ENCODE measurements at regions not wholly inside any gene's neighbourhood (a gene's known extent, or its start where the extent isn't known, plus 50 kb on each side); places are given as distances from the start of the nearest gene placed in this dataset.

GRCh38 chr12:25839470-25839869 is 119.0 kb upstream of the RASSF8 start:
- no peak for DNase-seq (ENCODE audit: extremely low spot score)
- TF ChIP-seq CTCF (IDR thresholded peaks at IDR 0.05; ENCODE audit: control extremely low read depth, extremely low read depth, low read depth, missing control alignments): no peak
- ChIA-PET CTCF (interaction anchor here (1.7 kb wide), 1 partner anchor 9 kb away, joined by 4 read pairs; no protein-coding TSS in a partner anchor), POLR2A (no interaction called here)

- POLR2A ChIA-PET: no interaction called here
- no peak for DNase-seq (ENCODE audit: extremely low spot score)
Observed at GRCh38 chr12:25840678-25841465, 117.6 kb upstream of the RASSF8 start.

GRCh38 chr12:25842254-25842653 is 116.2 kb upstream of the RASSF8 start:
- TF ChIP-seq CTCF (IDR thresholded peaks at IDR 0.05; ENCODE audit: control extremely low read depth, extremely low read depth, low read depth, missing control alignments): no peak
- ChIA-PET POLR2A (no interaction called here), CTCF (interaction anchor here (1.1 to 1.5 kb wide), 2 partner anchors 9 to 37 kb away, joined by 3 to 8 read pairs; no protein-coding TSS in a partner anchor)
- DNase-seq (ENCODE audit: extremely low spot score): no peak

More at GRCh38 chr12:25840678-25841465, 117.6 kb upstream of the RASSF8 start:
- CTCF ChIA-PET: interaction anchor here (1.1 to 1.7 kb wide), 3 partner anchors 11 to 38 kb away, joined by 3 to 8 read pairs (median 4); no protein-coding TSS in a partner anchor
- no peak for TF ChIP-seq CTCF (IDR thresholded peaks at IDR 0.05; ENCODE audit: control extremely low read depth, extremely low read depth, low read depth, missing control alignments)

- TF ChIP-seq CTCF (IDR thresholded peaks at IDR 0.05; ENCODE audit: control extremely low read depth, extremely low read depth, low read depth, missing control alignments): no peak
- CTCF ChIA-PET: no interaction called here
Observed at GRCh38 chr12:25843976-25844375, 114.5 kb upstream of the RASSF8 start.

GRCh38 chr12:25845415-25845814 is 113.1 kb upstream of the RASSF8 start:
- CTCF ChIA-PET: no interaction called here
- POLR2A ChIA-PET: no interaction called here
- TF ChIP-seq CTCF (IDR thresholded peaks at IDR 0.05; ENCODE audit: control extremely low read depth, extremely low read depth, low read depth, missing control alignments): no peak
- DNase-seq (ENCODE audit: extremely low spot score): no peak

More at GRCh38 chr12:25843976-25844375, 114.5 kb upstream of the RASSF8 start:
- POLR2A ChIA-PET: no interaction called here
- no peak for DNase-seq (ENCODE audit: extremely low spot score)

GRCh38 chr12:25852792-25853191 is 105.7 kb upstream of the RASSF8 start:
- ChIA-PET POLR2A (no interaction called here), CTCF (interaction anchor here (1.9 kb wide), 1 partner anchor 11 kb away, joined by 8 read pairs; no protein-coding TSS in a partner anchor)
- no peak for TF ChIP-seq CTCF (IDR thresholded peaks at IDR 0.05; ENCODE audit: control extremely low read depth, extremely low read depth, low read depth, missing control alignments)
- DNase-seq (ENCODE audit: extremely low spot score): no peak
